NCI-H524 treated with DMSO at 0.1 percent for 48 hours (cell line): ENCODE measurements at regions not wholly inside any gene's neighbourhood (a gene's known extent, or its start where the extent isn't known, plus 50 kb on each side); places are given as distances from the start of the nearest gene placed in this dataset.
"Not testable (repeated sequence)": the region's sequence is repeated elsewhere in the genome, so short reads cannot be mapped to it uniquely, and the experiment has no call there.

ENCODE experiments used
- DNase-seq: peaks from one replicate; lab custom pipeline; 2025; lab: John Stamatoyannopoulos, UW

DNA sequence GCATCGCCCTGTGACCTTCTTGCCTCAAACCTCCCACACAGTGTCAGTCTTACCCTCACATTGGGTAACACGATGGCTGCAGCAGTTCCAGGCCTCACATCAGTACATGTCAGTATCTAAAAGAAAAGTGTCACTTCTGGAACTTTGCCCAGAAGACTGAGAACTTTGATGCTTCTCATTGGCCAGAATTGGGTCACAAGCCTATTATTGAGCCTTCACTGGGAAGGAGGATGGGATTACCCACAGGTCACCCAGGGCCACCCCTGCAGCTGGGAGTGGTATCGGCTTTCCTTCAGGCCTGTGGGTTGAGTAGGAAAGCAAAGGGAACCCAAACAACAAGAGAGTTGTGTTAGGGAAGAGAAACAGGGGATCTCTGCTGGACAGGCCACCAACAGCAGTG, 111.5 kb downstream of the NPY start:
- no peak for DNase-seq

DNA sequence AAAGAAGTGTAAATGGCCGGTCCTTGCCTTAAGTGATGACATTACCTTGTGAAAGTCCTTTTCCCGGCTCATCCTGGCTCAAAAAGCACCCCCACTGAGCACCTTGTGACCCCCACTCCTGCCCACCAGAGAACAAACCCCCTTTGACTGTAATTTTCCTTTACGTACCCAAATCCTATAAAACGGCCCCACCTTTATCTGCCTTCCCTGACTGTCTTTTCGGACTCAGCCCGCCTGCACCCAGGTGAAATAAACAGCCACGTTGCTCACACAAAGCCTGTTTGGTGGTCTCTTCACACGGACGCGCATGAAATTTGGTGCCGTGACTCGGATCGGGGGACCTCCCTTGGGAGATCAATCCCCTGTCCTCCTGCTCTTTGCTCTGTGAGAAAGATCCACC, 112.4 kb downstream of the NPY start:
- DNase-seq: not testable (repeated sequence)

DNA sequence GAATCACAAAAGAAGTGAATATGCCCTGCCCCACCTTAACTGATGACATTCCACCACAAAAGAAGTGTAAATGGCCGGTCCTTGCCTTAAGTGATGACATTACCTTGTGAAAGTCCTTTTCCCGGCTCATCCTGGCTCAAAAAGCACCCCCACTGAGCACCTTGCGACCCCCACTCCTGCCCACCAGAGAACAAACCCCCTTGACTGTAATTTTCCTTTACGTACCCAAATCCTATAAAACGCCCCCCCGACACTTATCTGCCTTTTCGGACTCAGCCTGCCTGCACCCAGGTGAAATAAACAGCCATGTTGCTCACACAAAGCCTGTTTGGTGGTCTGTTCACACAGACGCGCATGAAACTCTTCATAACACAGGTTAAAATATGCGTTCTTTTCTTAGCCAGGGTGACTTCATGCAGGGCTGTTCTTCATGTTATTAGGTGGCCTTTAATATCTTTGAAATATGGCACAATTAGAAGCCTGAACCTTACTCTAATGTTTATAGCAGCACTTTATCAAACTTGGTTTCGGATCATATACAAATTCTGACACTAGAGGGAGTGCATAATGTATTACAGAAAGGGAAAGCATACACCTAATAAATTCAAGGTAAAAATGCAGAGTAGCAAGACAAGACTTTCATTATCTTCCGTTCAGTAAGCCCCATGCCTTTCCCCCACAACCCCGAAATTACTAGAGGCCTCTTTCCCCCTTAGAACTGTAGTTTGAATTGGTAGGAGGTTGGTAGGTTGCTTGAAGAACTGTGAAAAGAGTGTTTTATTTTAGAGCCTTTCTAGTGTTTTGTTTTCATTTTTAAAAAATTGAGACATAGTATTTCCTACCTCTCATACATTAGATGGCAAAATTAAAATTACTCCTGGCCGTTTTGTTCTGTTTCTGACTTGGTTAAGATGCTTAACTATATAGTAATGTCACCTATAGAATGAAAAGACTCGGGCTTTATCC, 117.9 kb downstream of the NPY start:
- DNase-seq: no peak

DNA sequence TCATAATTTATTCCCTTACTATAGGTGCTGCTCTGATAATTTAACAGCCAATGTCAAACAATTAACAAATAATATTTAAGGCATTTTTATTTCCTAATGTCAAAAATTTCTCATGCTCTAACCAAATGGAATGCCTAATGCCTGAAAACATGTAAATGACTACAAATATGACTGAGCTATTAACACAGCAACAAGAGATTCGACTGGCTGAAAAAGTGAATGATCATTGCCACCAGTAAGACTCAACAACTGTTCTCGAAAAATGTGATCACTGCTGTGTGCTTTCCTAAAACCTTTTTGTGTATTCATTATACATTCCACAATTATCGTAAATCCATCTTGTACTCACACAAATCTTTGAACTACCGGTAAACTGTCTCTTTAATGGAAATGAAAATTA, 118.7 kb downstream of the NPY start:
- DNase-seq: no peak

DNA sequence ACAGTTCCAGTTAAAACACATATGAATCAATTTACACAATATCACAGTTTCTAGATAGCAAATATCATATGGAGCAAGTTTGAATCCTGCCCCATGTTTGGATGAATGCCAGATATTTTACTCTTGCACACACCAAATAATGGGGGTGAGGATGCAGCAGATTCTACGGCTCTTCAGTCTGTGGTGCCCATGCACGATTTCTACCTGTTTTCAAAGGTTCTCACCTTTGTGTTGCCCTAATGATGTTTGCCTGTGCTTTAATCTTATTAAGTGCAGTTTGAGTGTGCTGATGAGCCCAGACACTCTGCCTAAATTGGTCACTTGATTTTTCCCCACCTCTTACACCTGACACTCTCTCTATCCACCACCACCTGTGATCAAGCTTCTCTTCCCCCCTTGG, 119.6 kb downstream of the NPY start:
- DNase-seq: no peak

DNA sequence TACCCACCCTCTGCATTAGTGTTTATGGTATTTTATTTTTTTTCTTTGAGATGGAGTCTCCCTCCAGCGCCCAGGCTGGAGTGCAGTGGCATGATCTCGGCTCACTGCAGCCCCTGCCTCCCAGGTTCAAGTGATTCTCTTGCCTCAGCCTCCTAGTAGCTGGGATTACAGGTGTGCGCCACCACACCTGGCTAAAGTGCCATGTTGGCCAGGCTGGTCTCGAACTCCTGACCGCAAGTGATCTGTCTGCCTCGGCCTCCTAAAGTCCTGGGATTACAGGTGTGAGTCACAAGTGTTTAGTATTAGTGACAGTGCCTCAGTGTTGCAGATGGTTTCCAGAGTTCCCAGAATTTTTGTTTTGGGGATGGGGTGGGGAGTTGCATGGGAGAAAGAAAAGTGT, 120.3 kb downstream of the NPY start:
- DNase-seq: no peak

DNA sequence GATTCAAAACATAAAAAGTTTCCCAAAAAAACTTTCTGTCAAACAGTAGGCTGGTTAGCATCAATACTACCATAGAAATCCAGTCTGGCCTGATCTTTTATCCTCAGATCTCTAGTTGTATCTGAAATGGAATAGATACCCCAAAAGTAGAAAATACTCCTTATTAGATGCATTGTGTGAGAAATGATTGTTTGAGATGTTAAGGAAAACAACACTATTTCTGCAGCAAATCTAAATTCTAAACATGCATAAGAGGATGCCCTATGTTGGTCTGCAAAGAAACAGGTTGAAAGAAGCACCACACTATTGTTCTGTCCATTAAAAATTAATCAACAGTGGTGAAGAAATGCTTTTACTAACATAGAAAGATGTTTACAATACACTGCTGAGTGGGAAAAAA, 121.0 kb downstream of the NPY start:
- DNase-seq: no peak

DNA sequence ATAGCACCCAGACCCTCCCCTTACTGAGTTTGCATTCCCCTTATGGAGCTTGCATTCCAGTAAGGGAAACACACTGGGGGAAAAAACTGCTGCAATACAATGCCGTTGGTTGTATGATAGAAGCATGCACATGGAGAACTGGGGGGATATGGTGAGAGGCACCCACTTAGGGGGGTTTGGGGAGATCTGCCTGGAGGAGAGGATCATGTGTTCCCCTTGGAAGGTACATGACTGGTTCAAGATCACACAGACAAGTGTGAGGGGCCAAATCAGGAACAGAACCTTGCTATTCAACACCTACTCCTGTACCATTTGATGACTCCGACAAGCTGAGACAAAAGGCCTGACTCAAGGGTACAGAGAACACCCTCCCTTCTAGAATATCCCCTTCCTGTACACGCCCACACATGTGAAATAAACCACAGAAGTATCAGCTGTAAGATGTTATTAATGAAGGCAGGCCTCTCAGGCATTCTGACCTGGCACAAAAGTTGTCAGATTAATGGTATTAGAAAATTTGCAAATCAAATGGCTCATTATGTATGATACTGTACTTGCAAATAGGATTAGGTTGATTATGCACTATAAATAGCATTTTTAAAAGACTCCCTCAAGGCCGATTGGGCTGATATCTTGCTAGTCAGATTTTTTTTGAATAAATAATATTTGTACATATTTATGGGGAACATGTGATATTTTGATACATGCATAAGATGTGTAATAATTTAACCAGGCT, 122.2 kb downstream of the NPY start:
- no peak for DNase-seq

DNA sequence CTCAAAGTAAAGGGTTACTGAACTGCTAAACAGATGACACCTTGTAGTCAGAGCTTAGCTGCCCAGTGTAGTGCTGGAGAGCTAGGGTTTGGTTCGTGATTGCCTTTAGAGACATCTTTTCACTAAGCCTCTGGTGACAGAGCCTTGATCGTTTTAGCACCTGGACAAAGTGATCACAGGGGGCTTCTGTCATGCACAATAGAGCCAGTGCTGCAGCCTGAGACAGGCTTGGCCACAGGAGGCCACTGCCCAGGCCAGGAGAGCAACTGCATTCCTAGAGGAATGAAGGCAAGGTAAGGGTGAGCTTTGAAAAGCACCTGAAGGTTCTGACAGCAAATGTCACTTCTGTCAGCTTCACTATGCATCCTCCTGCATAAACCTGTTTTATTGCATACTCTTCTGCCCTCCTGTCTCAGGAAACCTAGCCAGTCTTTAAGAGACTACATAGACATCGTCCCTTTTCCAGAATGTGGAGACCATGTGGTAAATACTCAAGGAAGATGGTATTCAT, 122.9 kb downstream of the NPY start:
- no peak for DNase-seq

DNA sequence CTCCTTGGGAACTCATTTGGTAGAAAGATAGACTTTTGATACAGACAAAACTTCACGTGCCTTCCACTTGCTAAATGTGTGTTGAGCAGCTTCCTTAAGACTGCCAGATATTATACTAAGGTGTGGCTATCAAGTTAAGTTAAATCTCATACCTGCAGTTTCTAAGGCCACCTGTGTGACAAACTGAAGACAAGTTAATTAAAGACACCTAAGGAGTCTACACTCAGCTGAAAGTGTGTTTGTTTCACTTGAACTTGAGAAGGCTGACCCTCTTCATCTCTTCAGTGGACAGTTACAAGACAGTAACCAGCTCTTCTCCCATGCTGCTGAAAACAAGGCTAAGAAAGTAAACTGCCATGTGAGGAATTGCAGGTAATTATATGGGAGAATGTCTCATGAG, 124.0 kb downstream of the NPY start:
- DNase-seq: no peak

DNA sequence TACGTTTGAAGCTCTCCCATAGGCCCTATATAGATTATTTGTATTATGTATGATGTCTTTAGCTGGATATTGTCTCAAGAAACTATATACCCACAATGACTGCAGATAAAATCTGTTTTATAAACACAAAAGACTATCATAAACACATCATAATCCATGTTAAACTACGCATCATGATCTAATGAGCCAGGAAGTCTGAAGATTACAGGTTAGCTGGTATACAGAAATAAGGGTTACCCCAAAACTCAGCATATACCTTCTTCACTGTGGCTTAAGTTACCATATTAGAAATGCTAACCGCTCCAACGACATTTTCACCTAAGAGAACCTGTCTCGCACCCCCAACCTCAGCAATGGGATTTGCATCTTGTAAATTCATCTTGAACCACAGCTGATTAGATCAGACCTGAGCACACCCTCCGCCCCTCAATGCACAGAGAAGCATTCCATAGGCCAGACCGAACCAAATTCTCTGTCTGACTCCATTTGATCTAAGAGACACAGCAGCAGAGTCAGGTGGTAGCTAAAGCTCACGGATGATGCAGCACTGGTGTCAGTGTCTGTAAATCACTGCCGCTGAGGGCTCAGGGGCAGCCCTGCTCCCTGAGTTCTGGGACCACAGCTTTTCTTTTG, 124.9 kb downstream of the NPY start:
- DNase-seq: no peak

DNA sequence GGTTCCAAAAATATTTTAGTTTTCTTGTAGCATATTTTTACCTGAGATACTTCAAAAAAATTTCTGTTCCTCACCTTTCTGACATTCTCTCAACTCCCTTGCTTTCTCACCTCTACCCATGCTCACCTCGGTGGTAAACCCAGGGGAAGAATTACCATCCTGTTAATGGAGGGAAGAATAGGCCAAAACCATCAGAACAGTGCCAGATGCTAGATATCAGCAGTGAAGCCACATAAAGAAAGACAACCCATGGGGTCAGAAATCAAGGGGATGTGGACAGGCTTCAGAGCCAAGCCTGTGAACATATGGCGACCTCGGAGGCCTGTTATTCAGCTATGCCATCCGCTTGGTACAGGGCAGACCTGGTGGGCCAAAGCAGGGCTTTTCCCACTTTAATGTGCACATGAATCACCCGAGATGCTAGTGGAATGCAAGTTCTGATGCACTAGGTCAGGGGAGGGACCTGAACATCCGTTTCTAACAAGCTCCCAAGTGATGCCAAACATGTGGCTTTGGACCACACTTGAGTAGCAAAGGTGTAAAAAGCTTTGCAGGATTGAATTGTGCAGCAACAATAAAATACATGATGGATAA, 125.5 kb downstream of the NPY start:
- DNase-seq: no peak

DNA sequence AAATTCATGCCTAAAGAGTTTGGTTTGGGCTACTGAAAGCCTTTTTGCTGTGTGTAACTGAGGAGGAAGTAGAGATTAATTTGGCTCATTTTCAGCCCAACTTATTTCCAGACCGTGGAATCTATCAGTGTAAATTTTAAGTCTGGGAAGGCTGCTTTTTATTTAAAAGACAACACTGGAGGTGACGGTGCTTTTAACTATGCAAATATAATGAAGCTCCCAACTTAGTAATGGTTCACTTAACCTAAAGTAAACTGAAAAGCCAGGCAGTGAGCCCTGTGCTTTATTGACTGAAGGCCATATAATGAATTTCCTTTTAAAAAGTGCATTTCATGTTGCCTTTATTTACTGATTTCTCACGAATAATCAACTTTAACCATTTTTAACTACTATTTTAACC, 127.2 kb downstream of the NPY start:
- no peak for DNase-seq

DNA sequence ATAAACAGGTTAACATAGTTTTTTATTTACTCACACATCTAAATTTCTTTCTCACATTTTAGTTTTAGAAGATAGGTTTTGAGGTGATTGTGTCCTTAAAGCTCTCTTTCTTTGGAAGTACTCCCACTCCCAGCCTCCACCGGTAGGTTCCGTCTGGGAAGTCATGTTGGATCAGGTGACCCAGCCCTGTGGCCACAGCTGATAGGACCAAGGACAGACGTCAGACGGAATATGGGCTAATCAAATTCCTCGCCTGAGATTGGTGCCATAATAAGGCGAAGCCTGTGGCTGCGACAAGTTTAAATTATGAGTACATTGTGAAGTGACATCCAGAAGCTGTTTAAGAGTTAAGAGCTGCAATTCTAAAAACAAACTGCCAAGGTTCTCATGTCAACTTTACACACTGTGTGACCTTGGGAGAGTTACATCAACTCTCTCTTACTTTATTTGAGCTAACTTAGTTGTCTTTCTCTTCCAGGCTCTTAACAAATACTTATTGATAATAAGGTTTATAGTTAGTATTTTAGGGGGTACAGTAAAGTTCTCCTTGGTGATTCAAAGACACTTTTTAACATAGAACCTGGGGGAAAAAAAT, 133.6 kb downstream of the NPY start:
- DNase-seq: no peak

DNA sequence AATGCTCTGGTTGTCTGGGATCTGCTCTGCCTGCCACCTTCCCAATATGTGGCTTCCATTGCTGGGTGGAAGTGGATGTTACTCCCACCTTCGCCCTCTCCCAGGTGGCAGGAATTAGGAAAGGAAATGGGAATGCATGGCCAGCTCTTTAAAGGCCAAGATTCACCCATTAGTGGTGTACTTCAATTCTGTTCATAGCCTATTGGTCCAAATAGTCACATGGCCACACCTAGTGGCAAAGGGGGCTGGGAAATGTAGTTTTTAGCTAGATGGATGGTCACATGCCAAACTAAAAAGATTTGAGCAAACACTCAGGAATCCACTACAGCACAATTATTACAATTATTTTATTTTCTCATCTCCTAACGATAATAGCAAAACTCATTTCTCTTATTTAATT, 135.1 kb downstream of the NPY start:
- no peak for DNase-seq

DNA sequence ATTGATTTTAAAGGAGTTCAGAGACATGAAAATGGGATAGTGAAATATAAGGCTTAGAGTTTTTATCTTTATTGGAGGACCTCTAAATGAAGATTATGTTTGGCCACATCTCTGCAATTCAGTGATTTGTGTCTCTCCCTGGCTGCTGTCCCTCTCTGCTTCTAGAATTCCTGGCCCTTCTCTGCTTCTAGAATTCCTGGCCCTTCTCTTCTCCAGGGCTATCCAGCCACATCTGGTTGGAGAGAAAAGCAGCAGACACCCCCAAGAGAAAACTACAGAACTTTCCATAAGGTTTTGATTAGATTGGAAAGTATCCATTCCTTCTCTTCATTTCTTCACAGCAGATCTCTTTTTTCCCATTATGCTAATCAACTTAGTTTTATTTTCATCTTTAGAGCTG, 135.5 kb downstream of the NPY start:
- DNase-seq: no peak

DNA sequence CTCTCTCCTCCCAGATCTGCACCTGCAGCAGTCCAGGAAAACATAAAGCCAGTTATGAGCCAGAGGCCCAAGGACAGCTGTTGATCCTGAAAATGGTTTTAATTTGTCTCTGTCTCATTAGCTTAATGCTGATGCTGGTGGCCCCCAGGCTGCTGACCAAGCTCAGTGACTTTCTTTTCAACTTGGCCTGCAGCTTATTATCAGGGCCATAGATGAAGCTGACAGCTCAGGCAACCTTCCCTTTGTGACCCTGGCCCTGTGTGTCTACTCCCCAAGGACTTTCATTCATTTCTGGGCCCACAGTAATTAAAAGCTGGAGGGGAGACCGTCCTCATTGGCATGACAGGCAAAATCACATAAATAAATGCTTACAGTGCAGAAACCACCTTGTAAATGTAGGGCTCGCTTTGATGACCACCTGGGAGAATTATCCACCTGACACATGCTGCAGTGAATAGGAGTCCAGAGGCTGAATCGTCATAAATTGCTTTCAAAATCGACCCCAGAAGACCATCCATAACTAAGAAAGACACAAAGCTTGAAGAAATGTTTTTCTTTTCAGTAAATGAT, 138.5 kb downstream of the NPY start:
- DNase-seq: no peak

DNA sequence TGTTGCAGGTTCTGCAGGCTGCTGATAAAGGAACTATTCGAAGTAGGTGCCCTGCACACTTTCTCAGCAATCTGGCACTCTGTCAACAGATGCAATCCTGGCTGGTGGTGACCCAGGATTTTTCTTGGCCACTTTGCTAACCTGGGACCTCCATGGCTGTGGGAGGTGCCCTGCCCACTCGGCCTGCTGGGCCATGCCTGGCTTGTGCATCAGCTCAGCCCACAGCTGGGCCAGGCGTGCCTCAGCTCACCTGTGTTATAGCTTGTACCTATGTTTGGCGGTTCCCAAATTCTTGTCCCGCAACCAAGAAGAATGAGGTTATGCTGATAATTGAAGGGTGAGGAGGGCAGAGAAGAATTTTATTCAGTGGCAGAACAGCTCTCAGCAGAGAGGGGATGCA, 141.7 kb downstream of the NPY start:
- no peak for DNase-seq

DNA sequence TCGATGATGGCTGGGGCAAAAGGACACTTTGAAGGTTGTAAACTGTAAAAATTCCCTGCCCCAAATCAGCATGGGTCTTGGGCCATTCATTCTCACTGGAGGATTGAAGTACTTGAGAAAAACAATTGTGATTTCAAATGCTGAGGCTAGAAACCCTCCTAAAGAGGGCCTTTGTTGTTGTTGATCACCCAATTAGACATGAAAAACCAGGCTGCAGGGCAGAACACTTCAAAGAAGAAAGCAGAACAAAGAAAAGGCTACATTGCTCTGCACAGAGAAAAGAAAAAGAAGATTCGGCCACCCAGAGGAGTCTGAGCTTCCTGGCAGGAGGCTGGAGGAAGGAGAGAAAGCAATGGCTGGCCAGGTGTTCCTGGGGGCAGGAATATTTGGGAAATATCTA, 143.1 kb downstream of the NPY start:
- no peak for DNase-seq

DNA sequence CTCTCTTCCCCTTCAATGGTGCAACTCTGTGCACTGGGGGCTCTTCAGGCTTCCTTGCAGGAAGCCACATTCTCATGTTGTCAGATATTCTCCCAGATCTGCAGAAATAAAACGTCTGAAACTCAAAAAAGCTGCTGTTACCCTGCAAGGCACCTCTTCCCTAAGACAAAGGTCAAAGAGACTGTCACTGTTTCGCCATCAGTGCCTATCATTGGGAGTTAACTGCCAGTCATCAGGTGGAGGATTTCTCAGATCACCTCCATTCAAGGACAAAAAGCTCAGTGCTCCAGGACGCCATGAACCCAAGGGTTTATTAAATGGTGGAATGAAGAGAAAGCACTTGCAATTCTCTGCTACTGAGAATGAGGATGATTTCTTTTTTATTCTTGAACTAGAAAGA, 144.6 kb upstream of the PALS2 start:
- no peak for DNase-seq

DNA sequence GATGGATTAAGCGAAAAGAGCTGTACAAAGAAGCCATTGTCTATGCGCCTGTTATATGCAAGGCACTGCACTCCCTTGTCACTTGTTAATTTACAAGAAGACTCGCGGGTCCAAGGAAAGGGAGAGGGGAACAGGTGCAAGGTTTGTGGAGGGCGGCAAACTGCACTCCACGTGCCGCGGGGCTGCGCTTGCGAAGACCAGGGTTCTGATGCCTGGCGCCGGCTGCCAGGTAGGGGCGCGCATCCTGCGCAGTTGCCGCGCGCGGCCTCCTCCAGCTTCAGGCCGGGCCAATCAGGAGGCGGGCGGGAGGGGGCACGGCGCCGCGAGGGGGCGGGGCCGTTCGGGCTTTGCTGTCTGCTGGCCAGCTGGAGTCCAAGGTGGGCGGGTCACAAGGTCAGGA, 140.6 kb upstream of the PALS2 start:
- no peak for DNase-seq

DNA sequence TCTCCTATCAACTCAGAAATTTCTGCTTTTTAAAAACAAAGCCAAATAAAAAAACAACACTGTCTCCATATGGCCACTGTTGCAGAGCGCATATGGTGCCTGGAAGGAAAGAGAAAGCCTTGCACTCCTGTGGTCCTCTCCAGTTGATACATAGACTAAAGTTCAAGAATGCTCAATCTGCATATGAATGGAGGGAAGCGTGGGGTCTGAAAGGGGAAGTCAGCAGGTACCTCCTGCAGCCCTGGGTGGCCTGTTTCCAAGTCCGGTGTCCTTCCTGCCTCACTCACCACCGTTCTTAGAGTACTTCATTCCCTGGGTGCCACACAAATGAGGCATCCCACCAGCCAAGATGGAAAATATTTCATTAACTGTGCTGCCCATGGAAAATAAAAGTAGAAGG, 138.3 kb upstream of the PALS2 start:
- no peak for DNase-seq
